ENCODE measurements at regions not wholly inside any gene's neighbourhood (a gene's known extent, or its start where the extent isn't known, plus 50 kb on each side); places are given as distances from the start of the nearest gene placed in this dataset.
"Not testable (repeated sequence)": the region's sequence is repeated elsewhere in the genome, so short reads cannot be mapped to it uniquely, and the experiment has no call there.

DNA sequence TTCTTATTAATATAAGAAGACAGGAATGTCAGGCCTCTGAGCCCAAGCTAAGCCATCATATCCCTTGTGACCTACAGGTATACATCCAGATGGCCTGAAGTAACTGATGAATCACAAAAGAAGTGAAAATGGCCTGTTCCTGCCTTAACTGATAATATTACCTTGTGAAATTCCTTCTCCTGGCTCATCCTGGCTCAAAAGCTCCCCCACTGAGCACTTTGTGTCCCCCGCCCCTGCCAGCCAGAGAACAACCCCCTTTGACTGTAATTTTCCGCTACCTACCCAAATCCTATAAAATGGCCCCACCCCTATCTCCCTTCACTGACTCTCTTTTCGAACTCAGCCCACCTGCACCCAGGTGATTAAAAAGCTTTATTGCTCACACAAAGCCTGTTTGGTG, 274.4 kb downstream of the NUF2 start:
- ATAC-seq; H3K4me2 ChIP-seq (ENCODE audit: low read length); H3K27ac ChIP-seq (ENCODE audit: low read depth, low read length); H3K9ac ChIP-seq (ENCODE audit: low read length); H4K20me1 ChIP-seq (ENCODE audit: insufficient read depth); intact Hi-C loops (cut with micrococcal nuclease); POLR2A ChIA-PET; H3K9me3 ChIP-seq (ENCODE audit: control insufficient read depth in 1 of 2, insufficient read depth in 1 of 2, low read depth in 1 of 2, low read length in 2 of 2); CTCF ChIA-PET; H3K4me1 ChIP-seq (ENCODE audit: control insufficient read depth in 1 of 2, insufficient read depth in 2 of 2, low read length in 2 of 2); H3K9me2 ChIP-seq (ENCODE audit: insufficient read depth); H3K27me3 ChIP-seq (ENCODE audit: insufficient read depth, low read length); RAD21 ChIA-PET (ENCODE audit: low non-redundant PET in 1 of 2, low total read pairs in 2 of 2, uncharacterized antibody in 2 of 2, unreplicated experiment in 2 of 2); DNase-seq (ENCODE audit: low read depth, low spot score); H2AFZ ChIP-seq (ENCODE audit: low read depth, low read length, poor library complexity, severe bottlenecking); H3K36me3 ChIP-seq (ENCODE audit: control insufficient read depth in 1 of 2, insufficient read depth in 2 of 2, low read length in 2 of 2); H3K4me3 ChIP-seq (replicated peaks in 1 of 2; ENCODE audit: low read depth in 1 of 2, low read length in 2 of 2); BruUV-seq (replicated peaks); H3K79me2 ChIP-seq (ENCODE audit: insufficient read depth, low read length): not testable (repeated sequence)

DNA sequence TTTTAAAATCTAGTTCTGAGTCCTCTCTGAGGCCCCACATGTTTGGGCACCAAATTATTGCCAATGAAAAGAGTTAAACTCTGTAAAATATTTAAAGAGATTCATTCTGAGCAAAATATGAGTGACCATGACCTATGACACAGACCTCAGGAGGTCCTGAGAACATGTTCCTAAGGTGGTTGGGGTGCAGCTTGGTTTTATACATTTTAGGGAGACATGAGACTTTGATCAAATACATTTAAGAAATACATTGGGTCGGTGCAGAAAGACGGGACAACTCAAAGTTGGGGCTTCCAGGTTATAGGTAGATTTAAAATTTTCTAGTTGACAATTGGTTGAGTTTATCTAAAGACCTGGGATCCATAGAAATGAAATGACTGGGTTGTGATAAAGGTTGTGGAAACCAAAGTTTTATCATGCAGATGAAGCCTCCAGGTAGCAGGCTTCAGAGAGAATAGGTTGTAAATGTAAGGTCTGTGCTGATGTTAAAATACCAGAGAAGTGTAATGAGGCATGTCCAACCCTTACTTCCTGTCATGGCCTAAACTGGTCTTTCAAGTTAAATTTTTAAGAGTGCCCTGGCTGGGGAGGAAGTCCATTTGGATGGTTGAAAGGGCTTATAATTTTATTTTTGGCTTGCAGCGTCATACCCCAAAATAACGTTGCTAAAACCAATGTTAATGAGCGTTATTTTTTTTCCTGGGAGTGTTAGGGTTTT, 274.9 kb downstream of the NUF2 start:
- Histone ChIP-seq H2AFZ (ENCODE audit: low read depth, low read length, poor library complexity, severe bottlenecking) (no peak overlapping the region), H3K36me3 (ENCODE audit: control insufficient read depth in 1 of 2, insufficient read depth in 2 of 2, low read length in 2 of 2) (no peaks in the 10 kb centered on the region), H3K4me1 (ENCODE audit: control insufficient read depth in 1 of 2, insufficient read depth in 2 of 2, low read length in 2 of 2) (no peaks in the 10 kb centered on the region), H3K9me2 (ENCODE audit: insufficient read depth) (no peaks in the 10 kb centered on the region), H3K27ac (ENCODE audit: low read depth, low read length) (no peak overlapping the region), H3K79me2 (ENCODE audit: insufficient read depth, low read length) (no peaks in the 10 kb centered on the region), H4K20me1 (ENCODE audit: insufficient read depth) (no peaks in the 10 kb centered on the region), H3K9ac (ENCODE audit: low read length) (no peak overlapping the region), H3K4me2 (ENCODE audit: low read length) (no peak overlapping the region), H3K4me3 (replicated peaks in 1 of 2; ENCODE audit: low read depth in 1 of 2, low read length in 2 of 2) (no peak overlapping the region), H3K27me3 (ENCODE audit: insufficient read depth, low read length) (no peaks in the 10 kb centered on the region), H3K9me3 (ENCODE audit: control insufficient read depth in 1 of 2, insufficient read depth in 1 of 2, low read depth in 1 of 2, low read length in 2 of 2) (no peaks in the 10 kb centered on the region)
- ChIA-PET CTCF (no interaction called here), POLR2A (no interaction called here), RAD21 (ENCODE audit: low non-redundant PET in 1 of 2, low total read pairs in 2 of 2, uncharacterized antibody in 2 of 2, unreplicated experiment in 2 of 2) (no interaction called here)
- TF ChIP-seq EGR1 (IDR thresholded peaks at IDR 0.05; ENCODE audit: low read depth) (no peak), FOSL1 (IDR thresholded peaks at IDR 0.05; ENCODE audit: low read depth) (no peak), POLR2AphosphoS5 (IDR thresholded peaks at IDR 0.05; ENCODE audit: low read depth, low read length) (no peak), TCF7L2 (IDR thresholded peaks at IDR 0.05; ENCODE audit: borderline replicate concordance, extremely low read depth, insufficient read depth, insufficient read length) (no peak), EZH2phosphoT487 (IDR thresholded peaks at IDR 0.05; ENCODE audit: borderline replicate concordance) (no peak), CEBPB (IDR thresholded peaks at IDR 0.05; ENCODE audit: low read depth) (no peak), SRF (IDR thresholded peaks at IDR 0.05; ENCODE audit: low read depth) (no peak), JUND (IDR thresholded peaks at IDR 0.05) (no peak), ATF3 (IDR thresholded peaks at IDR 0.05) (no peak), ZFX (IDR thresholded peaks at IDR 0.05) (no peak)
- TF ChIP-seq, protein P1, sequence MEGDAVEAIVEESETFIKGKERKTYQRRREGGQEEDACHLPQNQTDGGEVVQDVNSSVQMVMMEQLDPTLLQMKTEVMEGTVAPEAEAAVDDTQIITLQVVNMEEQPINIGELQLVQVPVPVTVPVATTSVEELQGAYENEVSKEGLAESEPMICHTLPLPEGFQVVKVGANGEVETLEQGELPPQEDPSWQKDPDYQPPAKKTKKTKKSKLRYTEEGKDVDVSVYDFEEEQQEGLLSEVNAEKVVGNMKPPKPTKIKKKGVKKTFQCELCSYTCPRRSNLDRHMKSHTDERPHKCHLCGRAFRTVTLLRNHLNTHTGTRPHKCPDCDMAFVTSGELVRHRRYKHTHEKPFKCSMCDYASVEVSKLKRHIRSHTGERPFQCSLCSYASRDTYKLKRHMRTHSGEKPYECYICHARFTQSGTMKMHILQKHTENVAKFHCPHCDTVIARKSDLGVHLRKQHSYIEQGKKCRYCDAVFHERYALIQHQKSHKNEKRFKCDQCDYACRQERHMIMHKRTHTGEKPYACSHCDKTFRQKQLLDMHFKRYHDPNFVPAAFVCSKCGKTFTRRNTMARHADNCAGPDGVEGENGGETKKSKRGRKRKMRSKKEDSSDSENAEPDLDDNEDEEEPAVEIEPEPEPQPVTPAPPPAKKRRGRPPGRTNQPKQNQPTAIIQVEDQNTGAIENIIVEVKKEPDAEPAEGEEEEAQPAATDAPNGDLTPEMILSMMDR (IDR thresholded peaks at IDR 0.05 in 2 of 3, conservative IDR thresholded peaks at IDR 0.05 in 1 of 3; ENCODE audit: borderline replicate concordance in 1 of 3, insufficient read depth in 1 of 3, low read depth in 2 of 3, low read length in 2 of 3): no peak
- intact Hi-C loops (cut with micrococcal nuclease): no loop called here
- no peak for ATAC-seq
- no peak for DNase-seq (ENCODE audit: low read depth, low spot score)
- BruUV-seq (replicated peaks): no TSS peak

Measured in HCT116 (cell line).